GM12878 (cell line): ENCODE measurements at regions not wholly inside any gene's neighbourhood (a gene's known extent, or its start where the extent isn't known, plus 50 kb on each side); places are given as distances from the start of the nearest gene placed in this dataset.

Source experiments
- ATAC-seq: fragments of 200-7000 bp; cut with Tn5 transposase; 3 replicates; pipeline ENCODE4 v1.9.1; 2020; ENCODE audit warnings: mild to moderate bottlenecking, moderate library complexity
- BruUV-seq: library from RNA; stranded (reverse); fragments of 400-500 nt; replicated peaks from 2 replicates; lab custom pipeline; 2021; lab: Mats Ljungman, UMichigan
- CTCF ChIA-PET: fragments of 300-600 bp; sonication (Branson Sonifier 250); formaldehyde crosslinking; extraction: SDS; loops from one replicate; lab custom pipeline; 2021; ENCODE audit warnings: inconsistent platforms; lab: Yijun Ruan, JAX
- POLR2A ChIA-PET: fragments of 350-600 bp; formaldehyde crosslinking; extraction: SDS; loops from one replicate; lab custom pipeline; 2021; ENCODE audit warnings: inconsistent platforms; lab: Charles Lee
- RAD21 ChIA-PET: fragments of 300-600 bp; sonication (Branson Sonifier 250); formaldehyde crosslinking; loops from one replicate; lab custom pipeline; 2023; ENCODE audit warnings: antibody characterized with exemption; ENCODE audit not compliant: unreplicated experiment; lab: Charles Lee
- SMC1A ChIA-PET: fragments of 300-600 bp; sonication (Branson Sonifier 250); formaldehyde crosslinking; loops from one replicate; lab custom pipeline; 2023; ENCODE audit not compliant: unreplicated experiment, uncharacterized antibody; lab: Charles Lee
- DNase-seq: peaks from one replicate; pipeline ENCODE4 v3.0.0-alpha.2; 2011; ENCODE audit warnings: low read depth, low spot score
- FAIRE-seq: peaks from 3 replicates; lab custom pipeline; 2011; peaks lifted over from hg19 to GRCh38; lab: Jason Lieb, UNC
- H2AFZ ChIP-seq: 2 replicates; pipeline ENCODE4 v1.6.0; 2011; ENCODE audit warnings: low read depth, low read length, control low read depth; ENCODE audit not compliant: control insufficient read depth
- H3K27ac ChIP-seq: 2 replicates; pipeline ENCODE4 v1.5.1; 2011; ENCODE audit warnings: control low read depth; ENCODE audit not compliant: control insufficient read depth, insufficient read depth
- H3K27me3 ChIP-seq, 2 experiments: replicated peaks in 1 of 2; 2 replicates each; pipeline versions ENCODE4 v1.6.0 to v1.6.1; 2011; ENCODE audit warnings: low read length in 1 of 2; ENCODE audit not compliant: control insufficient read depth in 2 of 2, insufficient read depth in 2 of 2
- H3K36me3 ChIP-seq, 2 experiments: 2 replicates each; pipeline ENCODE4 v1.5.1; 2011; ENCODE audit warnings: low read length in 1 of 2; ENCODE audit not compliant: control insufficient read depth in 2 of 2, insufficient read depth in 2 of 2
- H3K4me1 ChIP-seq: 2 replicates; pipeline ENCODE4 v1.6.1; 2011; ENCODE audit warnings: mild to moderate bottlenecking, low read length, moderate library complexity, mixed read lengths; ENCODE audit not compliant: control insufficient read depth, insufficient read depth
- H3K4me2 ChIP-seq: 2 replicates; pipeline ENCODE4 v1.6.0; 2011; ENCODE audit warnings: control low read depth; ENCODE audit not compliant: control insufficient read depth, insufficient read depth
- H3K4me3 ChIP-seq: fragments of 200-600 bp; sonication (generic); 2 replicates; pipeline ENCODE4 v1.5.1; 2016
- H3K79me2 ChIP-seq: 2 replicates; pipeline ENCODE4 v1.6.0; 2011; ENCODE audit warnings: low read length; ENCODE audit not compliant: control insufficient read depth, insufficient read depth
- H3K9ac ChIP-seq: 2 replicates; pipeline ENCODE4 v1.8.0; 2011; ENCODE audit warnings: low read length, control low read depth, mixed read lengths; ENCODE audit not compliant: control insufficient read depth, insufficient read depth
- H3K9me3 ChIP-seq: replicated peaks from 3 replicates; pipeline ENCODE4 v1.5.1; 2011; ENCODE audit warnings: mild to moderate bottlenecking, low read length; ENCODE audit not compliant: control insufficient read depth, insufficient read depth
- H4K20me1 ChIP-seq: 2 replicates; pipeline ENCODE4 v1.6.0; 2011; ENCODE audit not compliant: control insufficient read depth, insufficient read depth
- BCL3 ChIP-seq: IDR thresholded peaks from 2 replicates; pipeline ENCODE4 v1.6.1; 2011; ENCODE audit warnings: borderline replicate concordance, low read depth, mild to moderate bottlenecking, moderate library complexity, low read length; ENCODE audit not compliant: insufficient read depth, poor library complexity, severe bottlenecking
- BHLHE40 ChIP-seq, 2 experiments: fragments of 450-650 bp in 1 of 2; IDR thresholded peaks; 2 replicates each; pipeline ENCODE4 v1.6.1; 2011 to 2017; ENCODE audit warnings: low read depth in 2 of 2, borderline replicate concordance in 1 of 2, improper control_type of control experiment in 1 of 2, low read length in 1 of 2, mild to moderate bottlenecking in 1 of 2
- RAD51 ChIP-seq: fragments of 450-650 bp; IDR thresholded peaks from 2 replicates; pipeline ENCODE4 v1.6.1; 2016; ENCODE audit warnings: moderate library complexity, mild to moderate bottlenecking, inconsistent platforms
- STAT3 ChIP-seq: IDR thresholded peaks from 2 replicates; pipeline ENCODE4 v1.6.1; 2011; ENCODE audit warnings: low read depth, low read length, improper control_type of control experiment
- ZNF622 ChIP-seq: fragments of 450-650 bp; IDR thresholded peaks from 2 replicates; pipeline ENCODE4 v1.6.1; 2017; ENCODE audit warnings: mild to moderate bottlenecking, inconsistent platforms
- ZNF687 ChIP-seq: fragments of 450-650 bp; IDR thresholded peaks from 2 replicates; pipeline ENCODE4 v1.6.1; 2017; ENCODE audit warnings: mild to moderate bottlenecking, moderate library complexity
- WGBS: methylation state at CpG from one replicate; pipeline ENCODE4 v1.1.6; 2016; ENCODE audit warnings: low lambda C conversion rate; ENCODE audit not compliant: insufficient replicate concordance, insufficient coverage; ENCODE audit errors: missing lambda C conversion rate; 5-methylcytosine and 5-hydroxymethylcytosine counted together
- in situ Hi-C: fragments of 300-500 bp; cut with MboI; formaldehyde crosslinking; loops from 9 replicates; pipeline ENCODE4 v1.14.3; 2018; ENCODE audit warnings: mixed read lengths
- intact Hi-C: fragments of 100-400 bp; cut with micrococcal nuclease; formaldehyde crosslinking; loops from one replicate; pipeline ENCODE4 v1.14.2; 2022; ENCODE audit not compliant: unreplicated experiment

- SMC1A ChIA-PET, result no interaction called here
- in situ Hi-C loops, result no loop called here
- no peak for DNase-seq
- BruUV-seq, result no TSS peak
- Histone ChIP-seq H3K9me3 (no peaks in the 10 kb centered on the region), H3K4me2 (no peak overlapping the region), H2AFZ (no peak overlapping the region), H3K4me3 (no peak overlapping the region), H3K27me3 (no peaks in the 10 kb centered on the region), H3K27ac (no peak overlapping the region), H3K9ac (no peak overlapping the region), H3K4me1 (no peaks in the 10 kb centered on the region), H4K20me1 (no peaks in the 10 kb centered on the region), H3K36me3 (no peaks in the 10 kb centered on the region), H3K79me2 (no peaks in the 10 kb centered on the region)
- ATAC-seq, result no peak
- RAD21 ChIA-PET, result no interaction called here
- WGBS, result 15% methylated on average over 3 of the region's 3 CpGs
- intact Hi-C loops, result no loop called here
- FAIRE-seq, result no peak
- TF ChIP-seq ZNF622 (no peak), STAT3 (no peak), ZNF687 (no peak), RAD51 (no peak), BHLHE40 (IDR thresholded peaks at IDR 0.05; ENCODE audit: borderline replicate concordance in 1 of 2, low read depth in 2 of 2, low read length in 1 of 2) (no peak), BCL3 (no peak)
- CTCF ChIA-PET, result no interaction called here
- POLR2A ChIA-PET, result no interaction called here
Observed at GRCh38 chr9:8052991-8053390, 253.4 kb upstream of the DMAC1 start.
